Dendritic cell treated with granulocyte-macrophage colony-stimulating factor and Interleukin-4, amounts not matched to agents 40 ng/mL and 50 ng/mL, for 4 days (primary cell): ENCODE measurements at regions not wholly inside any gene's neighbourhood (a gene's known extent, or its start where the extent isn't known, plus 50 kb on each side); places are given as distances from the start of the nearest gene placed in this dataset.
"Not testable (repeated sequence)": the region's sequence is repeated elsewhere in the genome, so short reads cannot be mapped to it uniquely, and the experiment has no call there.

ENCODE experiments used
- H3K27ac Mint-ChIP-seq: one replicate; pipeline ENCODE4 v1.8.0; 2022; ENCODE audit warnings: mild to moderate bottlenecking, mixed read lengths
- H3K27me3 Mint-ChIP-seq: one replicate; pipeline ENCODE4 v1.8.0; 2022; ENCODE audit warnings: mild to moderate bottlenecking, mixed read lengths
- H3K36me3 Mint-ChIP-seq: one replicate; pipeline ENCODE4 v1.8.0; 2022; ENCODE audit warnings: low read depth, mixed read lengths
- H3K4me1 Mint-ChIP-seq: one replicate; pipeline ENCODE4 v1.8.0; 2022; ENCODE audit warnings: low read depth, mixed read lengths
- H3K4me3 Mint-ChIP-seq: one replicate; pipeline ENCODE4 v1.8.0; 2022; ENCODE audit warnings: mild to moderate bottlenecking, moderate library complexity, mixed read lengths
- H3K9me3 Mint-ChIP-seq: one replicate; pipeline ENCODE4 v1.8.0; 2022; ENCODE audit warnings: mixed read lengths
- intact Hi-C: fragments of 100-400 bp; cut with micrococcal nuclease; formaldehyde crosslinking; loops from one replicate; pipeline ENCODE4 v1.15.0; 2022

DNA sequence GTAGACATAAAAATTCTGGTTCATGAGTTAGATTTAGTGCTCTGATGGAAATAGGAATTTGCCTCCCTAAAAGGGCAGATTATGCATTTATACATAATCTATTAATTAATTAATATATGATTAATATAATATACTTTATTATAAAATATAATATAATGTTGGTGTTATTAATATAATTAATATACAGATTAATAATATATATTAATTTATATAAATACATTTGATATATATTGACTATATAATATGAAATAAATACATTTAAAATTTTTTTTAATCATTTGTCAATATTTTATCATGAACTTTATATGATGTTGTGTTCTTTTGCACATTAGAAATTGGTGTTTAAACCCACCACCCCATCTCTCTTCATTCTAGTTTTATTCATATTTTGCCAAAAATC, 652.1 kb upstream of the ZNF804A start:
- intact Hi-C loops, result no loop called here
- Mint-ChIP-seq H3K36me3 (no peaks in the 10 kb centered on the region), H3K9me3 (peaks cover 8% of the 10 kb centered on the region), H3K4me1 (no peaks in the 10 kb centered on the region), H3K4me3 (no peak overlapping the region), H3K27ac (no peak overlapping the region), H3K27me3 (no peaks in the 10 kb centered on the region)

DNA sequence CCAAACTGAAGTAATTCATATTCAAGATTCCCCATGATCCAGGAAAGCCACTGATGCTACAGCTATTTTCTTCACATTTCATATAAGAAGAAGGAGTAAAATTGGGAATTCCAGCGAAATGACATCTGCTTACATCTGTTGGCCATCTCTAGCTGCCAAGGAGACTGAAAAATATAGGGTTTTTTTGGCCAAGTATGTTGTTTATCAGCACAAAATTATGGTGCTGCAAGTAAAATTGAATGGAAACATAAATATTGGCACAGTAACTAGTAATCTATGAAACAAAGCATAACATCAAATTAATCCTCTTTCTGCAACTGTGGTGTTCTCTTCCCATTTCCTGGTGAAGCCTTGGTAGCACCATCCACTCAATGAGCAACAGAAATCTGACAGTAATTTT, 649.5 kb upstream of the ZNF804A start:
- Mint-ChIP-seq H3K4me1 (no peaks in the 10 kb centered on the region), H3K9me3 (peaks cover 8% of the 10 kb centered on the region), H3K4me3 (no peak overlapping the region), H3K27ac (no peak overlapping the region), H3K36me3 (no peaks in the 10 kb centered on the region), H3K27me3 (no peaks in the 10 kb centered on the region)
- intact Hi-C loops, result no loop called here

DNA sequence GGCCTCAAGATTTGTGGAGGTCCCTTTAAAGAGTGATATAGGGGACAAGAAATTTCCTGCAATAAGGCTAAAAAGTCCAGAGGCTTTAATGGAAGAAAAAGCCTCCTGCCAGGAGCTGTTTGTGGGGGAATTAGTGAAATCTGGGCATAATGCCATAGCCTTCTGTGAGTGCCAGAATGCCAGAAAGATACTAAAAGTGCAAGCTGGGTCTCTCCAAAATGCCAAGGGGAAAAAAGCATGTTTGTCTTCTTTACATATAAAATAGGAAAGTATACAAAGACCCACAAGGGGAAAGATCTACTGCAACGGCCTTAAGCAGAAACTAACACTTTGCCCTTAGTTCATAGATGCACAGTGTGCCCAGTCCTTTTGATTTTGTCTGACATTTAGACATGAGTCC, 647.7 kb upstream of the ZNF804A start:
- Mint-ChIP-seq H3K36me3 (no peaks in the 10 kb centered on the region), H3K9me3 (peaks cover 8% of the 10 kb centered on the region), H3K4me1 (no peaks in the 10 kb centered on the region), H3K27me3 (no peaks in the 10 kb centered on the region), H3K4me3 (no peak overlapping the region), H3K27ac (no peak overlapping the region)
- intact Hi-C loops, result no loop called here

DNA sequence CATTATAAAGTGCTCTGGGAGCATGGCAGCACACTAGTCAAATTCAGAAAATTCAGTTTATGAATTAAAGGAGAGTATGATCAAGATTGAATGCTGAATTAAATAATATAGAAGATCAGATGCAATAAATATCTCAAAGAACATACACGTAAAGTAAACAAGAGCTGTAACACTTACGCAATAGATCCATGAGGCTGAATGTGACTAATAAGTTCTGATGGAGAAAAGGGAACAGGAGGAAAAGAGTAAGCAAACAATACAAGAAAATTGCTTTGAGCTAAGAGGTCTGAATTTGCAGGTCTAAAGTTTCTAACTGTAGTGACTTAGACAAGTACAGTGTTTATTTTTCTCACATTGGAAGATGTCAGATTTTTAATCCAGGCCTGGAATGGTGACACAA, 646.7 kb upstream of the ZNF804A start:
- H3K27ac Mint-ChIP-seq, result no peak overlapping the region
- H3K36me3 Mint-ChIP-seq, result no peaks in the 10 kb centered on the region
- intact Hi-C loops, result no loop called here
- H3K4me1 Mint-ChIP-seq, result no peaks in the 10 kb centered on the region
- H3K27me3 Mint-ChIP-seq, result no peaks in the 10 kb centered on the region
- H3K4me3 Mint-ChIP-seq, result no peak overlapping the region
- peaks cover 8% of the 10 kb centered on the region for H3K9me3 Mint-ChIP-seq

DNA sequence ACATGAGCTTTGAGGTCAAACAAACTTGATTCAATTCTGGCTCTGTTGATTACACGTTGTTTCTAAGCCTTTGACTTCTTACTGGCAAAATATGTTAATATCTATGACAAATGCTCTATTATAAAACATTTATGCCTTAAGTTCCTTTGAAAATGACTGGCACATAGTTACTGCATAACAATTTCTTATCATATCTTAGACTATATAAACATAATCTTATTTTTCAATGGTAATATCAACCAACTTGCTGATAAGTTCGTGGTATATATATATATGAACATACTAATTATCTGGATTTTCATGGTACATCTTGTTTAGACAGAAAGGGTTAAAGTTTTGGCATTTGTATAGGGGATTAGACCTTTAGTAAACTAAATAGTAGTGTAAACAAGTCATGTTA, 645.6 kb upstream of the ZNF804A start:
- Mint-ChIP-seq H3K4me3 (no peak overlapping the region), H3K36me3 (no peaks in the 10 kb centered on the region), H3K9me3 (peaks cover 8% of the 10 kb centered on the region), H3K27me3 (no peaks in the 10 kb centered on the region), H3K27ac (no peak overlapping the region), H3K4me1 (no peaks in the 10 kb centered on the region)
- intact Hi-C loops, result no loop called here

DNA sequence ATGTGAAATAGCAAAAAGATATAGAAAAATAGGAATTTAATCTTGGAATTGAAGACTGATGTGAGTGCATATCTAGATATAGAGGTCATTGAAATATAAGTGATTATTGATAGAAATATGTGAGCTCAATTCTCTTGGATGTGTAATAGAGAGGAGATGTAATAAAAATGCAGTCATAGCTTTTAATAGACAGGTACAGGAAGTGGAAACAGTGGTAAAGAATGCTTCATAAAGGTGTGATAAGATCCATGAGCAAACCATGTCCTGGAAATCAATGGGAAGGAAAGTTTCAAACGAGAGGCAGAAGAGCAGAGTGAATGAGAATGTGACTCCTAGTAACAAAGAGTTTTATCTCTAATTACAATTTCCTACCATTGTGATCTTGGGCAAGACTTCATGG, 634.7 kb upstream of the ZNF804A start:
- Mint-ChIP-seq H3K27me3 (no peaks in the 10 kb centered on the region), H3K9me3 (peaks cover 9% of the 10 kb centered on the region), H3K36me3 (no peaks in the 10 kb centered on the region), H3K27ac (no peak overlapping the region), H3K4me1 (no peaks in the 10 kb centered on the region), H3K4me3 (no peak overlapping the region)
- intact Hi-C loops, result no loop called here

DNA sequence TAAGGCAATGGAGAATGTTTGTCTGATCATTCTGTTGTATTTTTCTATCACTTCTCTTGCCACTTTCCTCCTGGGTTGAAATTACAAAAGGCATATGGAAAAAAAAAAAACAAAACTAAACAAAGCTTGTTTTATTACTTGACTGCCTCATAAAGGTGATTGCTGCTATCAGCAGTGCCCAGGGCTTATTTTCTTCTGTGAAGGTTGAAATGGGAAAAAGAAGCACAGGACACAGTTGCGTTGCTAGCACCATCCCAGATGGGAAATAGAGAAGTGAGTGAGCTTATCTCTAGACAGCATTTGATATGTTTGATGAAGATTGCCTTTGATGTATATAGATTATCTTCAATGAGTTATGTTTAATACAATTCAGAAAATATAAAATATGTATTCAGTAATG, 633.8 kb upstream of the ZNF804A start:
- Mint-ChIP-seq H3K9me3 (peaks cover 12% of the 10 kb centered on the region), H3K4me3 (no peak overlapping the region), H3K36me3 (no peaks in the 10 kb centered on the region), H3K4me1 (no peaks in the 10 kb centered on the region), H3K27me3 (no peaks in the 10 kb centered on the region), H3K27ac (no peak overlapping the region)
- intact Hi-C loops, result no loop called here

DNA sequence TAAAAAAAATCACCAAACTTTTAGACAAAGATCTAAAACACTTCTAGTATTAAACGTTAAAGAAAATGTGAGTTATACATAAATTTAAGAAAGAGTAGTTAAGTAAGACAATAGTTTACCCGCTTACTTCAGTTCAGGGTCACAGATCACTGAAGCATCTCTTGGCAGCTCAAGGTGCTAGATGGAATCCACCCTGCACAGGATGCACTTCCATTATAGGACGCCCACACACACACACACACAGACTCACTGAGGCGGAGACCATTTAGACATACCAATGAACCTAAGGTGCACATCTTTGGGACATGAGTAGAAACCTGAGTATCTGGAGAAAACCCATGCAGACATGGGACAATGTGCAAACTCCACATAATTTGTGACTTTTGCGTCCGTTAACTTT, 630.6 kb upstream of the ZNF804A start:
- intact Hi-C loops, result no loop called here
- H3K36me3 Mint-ChIP-seq, result no peaks in the 10 kb centered on the region
- H3K27ac Mint-ChIP-seq, result no peak overlapping the region
- no peaks in the 10 kb centered on the region for H3K27me3 Mint-ChIP-seq
- H3K4me1 Mint-ChIP-seq, result no peaks in the 10 kb centered on the region
- H3K4me3 Mint-ChIP-seq, result no peak overlapping the region
- H3K9me3 Mint-ChIP-seq, result peaks cover 12% of the 10 kb centered on the region

DNA sequence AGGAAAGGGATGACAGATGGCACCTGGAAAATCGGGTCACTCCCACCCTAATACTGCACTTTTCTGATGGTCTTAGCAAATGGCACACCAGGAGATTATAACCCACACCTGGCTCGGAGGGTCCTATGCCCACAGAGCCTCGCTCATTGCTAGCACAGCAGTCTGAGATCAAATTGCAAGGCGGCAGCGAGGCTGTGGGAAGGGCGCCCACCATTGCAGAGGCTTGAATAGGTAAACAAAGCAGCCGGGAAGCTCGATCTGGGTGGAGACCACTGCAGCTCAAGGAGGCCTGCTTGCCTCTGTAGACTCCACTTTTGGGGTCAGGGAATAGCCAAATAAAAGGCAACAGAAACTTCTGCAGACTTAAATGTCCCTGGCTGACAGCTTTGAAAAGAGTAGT, 622.7 kb upstream of the ZNF804A start:
- intact Hi-C loops, H3K27ac Mint-ChIP-seq: not testable (repeated sequence)
- peaks cover 53% of the 10 kb centered on the region for H3K9me3 Mint-ChIP-seq

DNA sequence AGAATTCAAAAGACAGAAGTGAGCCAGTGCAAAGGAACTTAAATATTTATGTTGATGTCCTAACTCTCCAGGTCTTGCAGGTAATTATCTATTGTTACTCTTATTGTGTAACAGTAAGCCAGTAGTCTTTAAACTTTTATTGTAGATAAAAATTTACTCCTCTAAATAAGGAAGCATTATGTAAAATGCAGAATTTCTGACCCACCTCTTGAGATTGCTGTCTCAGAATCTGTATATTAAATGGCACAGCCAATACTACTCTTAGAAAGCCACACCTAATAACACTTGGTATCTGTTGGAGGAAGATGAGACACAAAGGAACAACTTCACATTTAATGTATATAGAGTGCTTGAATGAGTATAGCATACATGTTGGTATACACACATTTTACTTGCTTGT, 613.5 kb upstream of the ZNF804A start:
- Mint-ChIP-seq H3K4me3 (no peak overlapping the region), H3K9me3 (peaks cover under 1% of the 10 kb centered on the region), H3K27me3 (no peaks in the 10 kb centered on the region), H3K4me1 (no peaks in the 10 kb centered on the region), H3K27ac (no peak overlapping the region), H3K36me3 (no peaks in the 10 kb centered on the region)
- intact Hi-C loops, result no loop called here

More for the DNA sequence above, 622.7 kb upstream of the ZNF804A start:
- H3K36me3 Mint-ChIP-seq, H3K27me3 Mint-ChIP-seq, H3K4me1 Mint-ChIP-seq, H3K4me3 Mint-ChIP-seq: not testable (repeated sequence)

DNA sequence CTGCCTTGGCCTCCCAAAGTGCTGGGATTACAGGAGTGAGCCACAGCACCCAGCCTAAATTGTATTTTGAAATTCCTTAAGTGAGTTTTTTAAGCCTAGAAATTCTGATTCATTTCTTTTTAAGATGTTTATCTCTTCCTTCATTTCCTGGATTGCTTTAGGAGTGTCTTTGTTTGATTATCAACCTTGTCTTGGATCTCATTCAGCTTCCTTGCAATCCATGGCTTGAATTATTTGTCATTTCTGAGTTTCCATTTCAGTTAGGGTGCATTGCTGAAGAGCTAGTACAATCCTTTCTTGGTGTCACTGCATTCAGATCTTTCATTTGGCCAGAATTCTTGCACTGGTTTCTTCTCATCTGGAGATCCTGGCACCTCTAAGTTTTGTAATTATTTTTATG, 606.4 kb upstream of the ZNF804A start:
- H3K4me1 Mint-ChIP-seq, result no peaks in the 10 kb centered on the region
- H3K36me3 Mint-ChIP-seq, result no peaks in the 10 kb centered on the region
- intact Hi-C loops, result no loop called here
- H3K9me3 Mint-ChIP-seq, result peaks cover 35% of the 10 kb centered on the region
- no peak overlapping the region for H3K27ac Mint-ChIP-seq
- H3K27me3 Mint-ChIP-seq, result no peaks in the 10 kb centered on the region
- H3K4me3 Mint-ChIP-seq, result no peak overlapping the region

DNA sequence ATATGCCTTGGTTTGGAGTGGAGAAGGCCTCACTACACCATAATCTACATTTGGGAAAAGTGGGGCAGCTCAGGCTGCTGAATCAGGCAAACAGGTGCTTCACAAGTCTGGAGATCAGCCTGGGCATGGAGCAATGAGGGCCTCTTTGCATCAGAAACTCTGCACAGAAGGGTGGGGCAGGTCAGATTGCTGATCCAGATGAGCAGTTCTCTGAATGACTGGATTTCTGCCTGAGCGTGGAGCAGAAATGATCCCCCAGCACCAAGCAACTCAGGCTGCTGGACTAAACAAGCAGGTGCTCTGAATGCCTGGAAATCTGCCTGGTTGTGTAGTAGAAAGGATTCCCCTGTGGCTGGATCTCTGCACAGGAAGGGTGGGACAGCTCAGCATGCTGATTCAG, 605.3 kb upstream of the ZNF804A start:
- H3K4me3 Mint-ChIP-seq, result no peak overlapping the region
- H3K36me3 Mint-ChIP-seq, result no peaks in the 10 kb centered on the region
- no peaks in the 10 kb centered on the region for H3K27me3 Mint-ChIP-seq
- peaks cover 35% of the 10 kb centered on the region for H3K9me3 Mint-ChIP-seq
- no peaks in the 10 kb centered on the region for H3K4me1 Mint-ChIP-seq
- H3K27ac Mint-ChIP-seq, result no peak overlapping the region
- intact Hi-C loops, result no loop called here

DNA sequence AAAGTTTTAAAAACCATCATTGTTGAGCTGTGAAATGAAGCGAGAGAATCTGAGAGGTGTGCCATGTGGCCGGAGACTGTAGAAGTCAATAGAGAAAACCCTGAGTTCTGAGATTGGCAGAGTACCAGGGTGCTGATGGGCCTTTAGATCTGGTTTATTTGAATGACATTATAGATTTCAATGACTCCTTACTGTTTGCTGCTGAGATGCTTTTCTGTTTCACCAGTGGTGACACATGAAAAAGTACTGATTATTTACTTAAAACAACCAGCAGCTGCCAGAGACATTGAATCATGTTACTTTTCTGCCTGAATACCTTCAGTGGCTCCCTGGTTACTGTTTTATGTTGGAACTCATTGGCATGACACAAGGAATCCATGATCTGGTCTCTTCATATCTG, 602.7 kb upstream of the ZNF804A start:
- peaks cover 32% of the 10 kb centered on the region for H3K9me3 Mint-ChIP-seq
- intact Hi-C loops, result no loop called here
- no peak overlapping the region for H3K4me3 Mint-ChIP-seq
- no peaks in the 10 kb centered on the region for H3K36me3 Mint-ChIP-seq
- no peak overlapping the region for H3K27ac Mint-ChIP-seq
- no peaks in the 10 kb centered on the region for H3K4me1 Mint-ChIP-seq
- no peaks in the 10 kb centered on the region for H3K27me3 Mint-ChIP-seq

DNA sequence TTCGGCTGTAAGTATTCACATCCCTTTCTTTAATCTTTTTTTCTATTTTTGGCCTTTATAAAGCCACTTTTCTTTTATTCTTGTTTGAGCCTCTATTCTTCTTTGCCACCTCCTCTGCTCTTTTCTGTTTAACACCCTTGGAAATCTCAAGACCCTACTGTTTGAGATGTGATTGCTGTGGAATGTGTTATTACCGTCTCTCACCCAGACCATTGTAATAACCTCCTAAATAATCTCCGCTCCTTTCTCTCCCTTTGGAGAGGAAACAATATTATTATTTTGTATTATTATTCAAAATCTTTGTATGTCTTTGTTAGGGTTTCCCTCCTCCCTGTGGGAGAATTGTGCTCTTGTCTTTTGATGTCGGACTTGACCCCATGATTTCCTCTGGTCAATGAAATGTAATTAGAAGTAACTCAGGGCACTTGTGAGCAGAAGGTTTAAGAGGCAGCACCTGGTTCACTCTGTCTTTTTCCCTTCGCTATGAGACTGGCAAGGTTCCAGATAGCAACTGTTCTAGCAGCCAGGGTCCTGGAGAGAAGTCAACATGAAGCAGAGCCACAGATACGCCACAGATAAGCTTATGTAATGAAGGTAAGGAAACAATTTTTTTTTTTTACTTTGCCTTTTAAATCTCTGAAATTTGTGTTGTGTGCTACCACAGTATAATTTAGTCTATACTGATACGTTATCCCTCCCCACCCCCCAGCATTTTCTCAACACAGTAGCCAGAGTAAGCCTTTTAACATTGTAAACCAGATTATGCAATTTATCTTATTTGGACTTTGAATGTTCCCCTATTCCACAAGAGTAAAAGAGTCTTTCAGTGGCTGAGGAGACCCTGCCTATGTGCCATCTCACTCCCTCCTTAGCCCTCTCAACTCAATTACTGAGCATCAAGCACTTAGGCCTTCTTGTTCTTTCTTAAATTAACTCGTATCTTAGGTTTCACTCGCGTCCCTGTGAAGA, 601.2 kb upstream of the ZNF804A start:
- H3K4me1 Mint-ChIP-seq, result no peaks in the 10 kb centered on the region
- H3K4me3 Mint-ChIP-seq, result no peak overlapping the region
- intact Hi-C loops, result no loop called here
- peaks cover 28% of the 10 kb centered on the region for H3K9me3 Mint-ChIP-seq
- no peaks in the 10 kb centered on the region for H3K36me3 Mint-ChIP-seq
- H3K27ac Mint-ChIP-seq, result no peak overlapping the region
- no peaks in the 10 kb centered on the region for H3K27me3 Mint-ChIP-seq
